NCI-H748 (cell line): ENCODE measurements at regions not wholly inside any gene's neighbourhood (a gene's known extent, or its start where the extent isn't known, plus 50 kb on each side); places are given as distances from the start of the nearest gene placed in this dataset.

Source experiments
- DNase-seq: peaks from one replicate; lab custom pipeline; 2025; ENCODE audit not compliant: unreplicated experiment; lab: John Stamatoyannopoulos, UW

GRCh38 chr2:144886862-144887261, 366.9 kb upstream of the ZEB2 start:
- DNase-seq = no peak

- DNase-seq = no peak
Observed at GRCh38 chr2:144877893-144878292, 358.0 kb upstream of the ZEB2 start.

- DNase-seq = no peak
Observed at GRCh38 chr2:144876013-144876412, 356.1 kb upstream of the ZEB2 start.

- DNase-seq = no peak
Observed at GRCh38 chr2:144875290-144875969, 355.5 kb upstream of the ZEB2 start.

- no peak for DNase-seq
Observed at GRCh38 chr2:144865670-144866069, 345.8 kb upstream of the ZEB2 start.

- DNase-seq = no peak
Observed at GRCh38 chr2:144859716-144860115, 339.8 kb upstream of the ZEB2 start.

- DNase-seq = no peak
Observed at GRCh38 chr2:144858211-144858610, 338.3 kb upstream of the ZEB2 start.

GRCh38 chr2:144854596-144854995, 334.7 kb upstream of the ZEB2 start:
- no peak for DNase-seq

- DNase-seq = no peak
Observed at GRCh38 chr2:144849612-144850011, 329.7 kb upstream of the ZEB2 start.

GRCh38 chr2:144848423-144848822, 328.5 kb upstream of the ZEB2 start:
- DNase-seq = no peak

- no peak for DNase-seq
Observed at GRCh38 chr2:144847347-144848080, 327.6 kb upstream of the ZEB2 start.

- no peak for DNase-seq
Observed at GRCh38 chr2:144836635-144837350, 316.9 kb upstream of the ZEB2 start.

GRCh38 chr2:144835634-144836350, 315.9 kb upstream of the ZEB2 start:
- no peak for DNase-seq

- no peak for DNase-seq
Observed at GRCh38 chr2:144834998-144835633, 315.2 kb upstream of the ZEB2 start.

- no peak for DNase-seq
Observed at GRCh38 chr2:144834363-144834762, 314.4 kb upstream of the ZEB2 start.

- DNase-seq = no peak
Observed at GRCh38 chr2:144833075-144833637, 313.2 kb upstream of the ZEB2 start.

- no peak for DNase-seq
Observed at GRCh38 chr2:144832048-144832447, 312.1 kb upstream of the ZEB2 start.

GRCh38 chr2:144830543-144830942, 310.6 kb upstream of the ZEB2 start:
- no peak for DNase-seq

- DNase-seq = no peak
Observed at GRCh38 chr2:144827404-144827803, 307.5 kb upstream of the ZEB2 start.

GRCh38 chr2:144826105-144826504, 306.2 kb upstream of the ZEB2 start:
- no peak for DNase-seq
